ENCODE measurements at regions not wholly inside any gene's neighbourhood (a gene's known extent, or its start where the extent isn't known, plus 50 kb on each side); places are given as distances from the start of the nearest gene placed in this dataset.

- TF ChIP-seq CHD1 (IDR thresholded peaks at IDR 0.05; ENCODE audit: low read depth, low read length) = no peak
These were observed 181.3 kb upstream of the ST8SIA4 start (continued) for GRCh38 chr5:101084353-101084752.

Measured in H1 (cell line).